Caco-2 (cell line): ENCODE measurements at regions not wholly inside any gene's neighbourhood (a gene's known extent, or its start where the extent isn't known, plus 50 kb on each side); places are given as distances from the start of the nearest gene placed in this dataset.

Source experiments
- BruUV-seq: library from RNA; stranded (reverse); fragments of 400-500 nt; replicated peaks from 2 replicates; lab custom pipeline; 2021; lab: Mats Ljungman, UMichigan
- CTCF ChIA-PET: fragments of 300-600 bp; sonication (Branson Sonifier 250); formaldehyde crosslinking; loops from one replicate; lab custom pipeline; 2022; ENCODE audit warnings: antibody characterized with exemption; lab: Charles Lee
- POLR2A ChIA-PET: fragments of 300-600 bp; sonication (Branson Sonifier 250); formaldehyde crosslinking; loops from one replicate; lab custom pipeline; 2022; ENCODE audit warnings: antibody characterized with exemption; lab: Charles Lee
- DNase-seq, 2 experiments: peaks; one replicate each; pipeline versions ENCODE4 v3.0.0 to v3.0.0-alpha.2; 2020 to 2022
- H3K27me3 ChIP-seq: replicated peaks from 2 replicates; pipeline ENCODE4 v1.6.0; 2011; ENCODE audit warnings: low read length; ENCODE audit not compliant: control insufficient read depth, insufficient read depth
- H3K36me3 ChIP-seq: 2 replicates; pipeline ENCODE4 v1.5.1; 2011; ENCODE audit warnings: low read length; ENCODE audit not compliant: control insufficient read depth, insufficient read depth
- H3K4me1 ChIP-seq: fragments of 250-450 bp; sonication (Bioruptor Pico); 2 replicates; pipeline ENCODE4 v1.5.1; 2020; ENCODE audit warnings: mild to moderate bottlenecking
- H3K4me3 ChIP-seq: 2 replicates; pipeline ENCODE4 v1.5.1; 2011; ENCODE audit warnings: low read depth, mild to moderate bottlenecking, control low read depth, low read length
- H3K9me3 ChIP-seq: fragments of 250-450 bp; sonication (Bioruptor Pico); 2 replicates; pipeline ENCODE4 v1.5.1; 2020; ENCODE audit warnings: mild to moderate bottlenecking, moderate library complexity
- H3K27ac Mint-ChIP-seq: one replicate; pipeline ENCODE4 v1.8.0; 2022; ENCODE audit warnings: mixed read lengths; ENCODE audit not compliant: unreplicated experiment
- H3K27me3 Mint-ChIP-seq: one replicate; pipeline ENCODE4 v1.8.0; 2022; ENCODE audit warnings: mixed read lengths; ENCODE audit not compliant: insufficient read depth, unreplicated experiment
- H3K36me3 Mint-ChIP-seq: one replicate; pipeline ENCODE4 v1.8.0; 2022; ENCODE audit warnings: mild to moderate bottlenecking, mixed read lengths; ENCODE audit not compliant: insufficient read depth, unreplicated experiment
- H3K4me1 Mint-ChIP-seq: one replicate; pipeline ENCODE4 v1.8.0; 2022; ENCODE audit warnings: low read depth, mixed read lengths; ENCODE audit not compliant: unreplicated experiment
- H3K4me3 Mint-ChIP-seq: one replicate; pipeline ENCODE4 v1.8.0; 2022; ENCODE audit warnings: mild to moderate bottlenecking, moderate library complexity, mixed read lengths; ENCODE audit not compliant: unreplicated experiment
- H3K9me3 Mint-ChIP-seq: one replicate; pipeline ENCODE4 v1.8.0; 2022; ENCODE audit warnings: mixed read lengths; ENCODE audit not compliant: unreplicated experiment
- intact Hi-C: fragments of 100-400 bp; cut with micrococcal nuclease; formaldehyde crosslinking; loops from one replicate; pipeline ENCODE4 v1.10.0; 2022; ENCODE audit not compliant: unreplicated experiment
- TF ChIP-seq, protein P1 (sequence below), 2 experiments: fragments of 200-600 bp in 1 of 2; IDR thresholded peaks; 1 replicate in 1 of 2; 2 replicates in 1 of 2; pipeline versions ENCODE4 v1.5.1 to v1.8.0; 2011 to 2022; ENCODE audit warnings: antibody characterized with exemption in 1 of 2, control low read depth in 1 of 2, inconsistent platforms in 1 of 2, low read depth in 1 of 2, low read length in 1 of 2, mild to moderate bottlenecking in 1 of 2, moderate library complexity in 1 of 2; ENCODE audit not compliant: insufficient read depth in 1 of 2, severe bottlenecking in 1 of 2, unreplicated experiment in 1 of 2

GRCh38 chr4:75376543-75376942 is 137.7 kb downstream of the RCHY1 start:
- BruUV-seq, result no TSS peak
- DNase-seq, result no peak
- no peak overlapping the region for H3K27ac Mint-ChIP-seq
- H3K4me3 ChIP-seq, result no peak overlapping the region
- H3K36me3 Mint-ChIP-seq, result no peaks in the 10 kb centered on the region
- intact Hi-C loops, result no loop called here
- peaks cover 7% of the 10 kb centered on the region for H3K4me1 Mint-ChIP-seq
- no peaks in the 10 kb centered on the region for H3K27me3 Mint-ChIP-seq
- no peaks in the 10 kb centered on the region for H3K27me3 ChIP-seq
- ChIA-PET CTCF (no interaction called here), POLR2A (no interaction called here)
- H3K36me3 ChIP-seq, result no peaks in the 10 kb centered on the region
- H3K4me1 ChIP-seq, result peaks cover 10% of the 10 kb centered on the region
- no peak overlapping the region for H3K4me3 Mint-ChIP-seq
- TF ChIP-seq, protein P1, sequence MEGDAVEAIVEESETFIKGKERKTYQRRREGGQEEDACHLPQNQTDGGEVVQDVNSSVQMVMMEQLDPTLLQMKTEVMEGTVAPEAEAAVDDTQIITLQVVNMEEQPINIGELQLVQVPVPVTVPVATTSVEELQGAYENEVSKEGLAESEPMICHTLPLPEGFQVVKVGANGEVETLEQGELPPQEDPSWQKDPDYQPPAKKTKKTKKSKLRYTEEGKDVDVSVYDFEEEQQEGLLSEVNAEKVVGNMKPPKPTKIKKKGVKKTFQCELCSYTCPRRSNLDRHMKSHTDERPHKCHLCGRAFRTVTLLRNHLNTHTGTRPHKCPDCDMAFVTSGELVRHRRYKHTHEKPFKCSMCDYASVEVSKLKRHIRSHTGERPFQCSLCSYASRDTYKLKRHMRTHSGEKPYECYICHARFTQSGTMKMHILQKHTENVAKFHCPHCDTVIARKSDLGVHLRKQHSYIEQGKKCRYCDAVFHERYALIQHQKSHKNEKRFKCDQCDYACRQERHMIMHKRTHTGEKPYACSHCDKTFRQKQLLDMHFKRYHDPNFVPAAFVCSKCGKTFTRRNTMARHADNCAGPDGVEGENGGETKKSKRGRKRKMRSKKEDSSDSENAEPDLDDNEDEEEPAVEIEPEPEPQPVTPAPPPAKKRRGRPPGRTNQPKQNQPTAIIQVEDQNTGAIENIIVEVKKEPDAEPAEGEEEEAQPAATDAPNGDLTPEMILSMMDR (IDR thresholded peaks at IDR 0.05; ENCODE audit: insufficient read depth in 1 of 2, low read depth in 1 of 2, low read length in 1 of 2, severe bottlenecking in 1 of 2, unreplicated experiment in 1 of 2), result no peak
- 0 out of 2 replicates have a peak, but pooled peaks cover 5% of the 10 kb centered on the region for H3K9me3 ChIP-seq
- H3K9me3 Mint-ChIP-seq, result no peaks in the 10 kb centered on the region

DNA sequence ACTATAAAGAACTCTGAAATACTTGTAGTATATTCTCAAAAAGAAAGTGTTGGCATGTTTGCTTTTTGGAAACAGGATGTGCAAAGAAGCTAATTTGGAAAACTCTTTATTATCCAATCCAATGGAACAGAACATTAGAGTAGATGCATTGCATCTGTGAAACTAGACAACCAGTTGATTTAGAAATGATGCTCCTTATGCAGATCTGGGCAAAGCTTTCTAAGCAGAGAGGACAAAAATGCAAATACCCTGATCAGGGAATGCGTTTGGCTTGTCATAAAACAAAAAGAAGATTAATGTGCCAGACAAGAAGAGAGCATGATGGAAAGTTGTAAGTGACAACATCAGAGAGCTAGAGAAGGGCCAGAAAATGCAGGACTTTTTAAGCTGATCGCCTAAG is 142.3 kb downstream of the RCHY1 start:
- Mint-ChIP-seq H3K27me3 (peaks cover 10% of the 10 kb centered on the region), H3K9me3 (no peaks in the 10 kb centered on the region), H3K27ac (no peak overlapping the region), H3K4me3 (no peak overlapping the region), H3K4me1 (peaks cover 7% of the 10 kb centered on the region), H3K36me3 (no peaks in the 10 kb centered on the region)
- no peaks in the 10 kb centered on the region for H3K9me3 ChIP-seq
- no peaks in the 10 kb centered on the region for H3K27me3 ChIP-seq
- H3K4me3 ChIP-seq, result no peak overlapping the region
- peaks cover 10% of the 10 kb centered on the region for H3K4me1 ChIP-seq
- no TSS peak for BruUV-seq
- no peaks in the 10 kb centered on the region for H3K36me3 ChIP-seq
- ChIA-PET CTCF (no interaction called here), POLR2A (no interaction called here)
- TF ChIP-seq, protein P1 (IDR thresholded peaks at IDR 0.05; ENCODE audit: insufficient read depth in 1 of 2, low read depth in 1 of 2, low read length in 1 of 2, severe bottlenecking in 1 of 2, unreplicated experiment in 1 of 2), result no peak
- intact Hi-C loops, result no loop called here
- DNase-seq, result no peak

DNA sequence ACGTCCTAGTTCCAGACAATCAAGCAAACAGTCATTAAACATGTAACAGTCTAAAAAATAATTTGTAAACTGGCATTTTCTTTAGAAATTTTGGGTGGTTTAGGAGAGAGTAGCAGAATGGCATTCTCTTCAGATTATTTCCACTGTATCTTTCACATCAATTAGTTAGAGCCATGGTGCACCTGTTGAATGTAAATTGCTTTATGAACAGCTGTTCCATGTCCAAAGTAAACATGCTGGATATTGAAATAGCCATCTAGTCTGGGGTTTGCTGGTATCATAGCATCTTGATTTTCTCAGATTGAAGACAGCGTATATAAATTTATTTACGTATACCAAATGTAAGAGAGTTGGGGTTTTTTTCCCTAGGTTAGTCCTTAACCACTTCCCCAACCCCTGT is 143.6 kb downstream of the RCHY1 start:
- H3K4me3 ChIP-seq, result no peak overlapping the region
- Mint-ChIP-seq H3K27me3 (peaks cover 10% of the 10 kb centered on the region), H3K4me3 (no peak overlapping the region), H3K27ac (no peak overlapping the region), H3K4me1 (no peaks in the 10 kb centered on the region), H3K9me3 (no peaks in the 10 kb centered on the region), H3K36me3 (no peaks in the 10 kb centered on the region)
- no TSS peak for BruUV-seq
- no peaks in the 10 kb centered on the region for H3K9me3 ChIP-seq
- H3K4me1 ChIP-seq, result no peaks in the 10 kb centered on the region
- ChIA-PET CTCF (no interaction called here), POLR2A (no interaction called here)
- intact Hi-C loops, result no loop called here
- H3K36me3 ChIP-seq, result no peaks in the 10 kb centered on the region
- DNase-seq, result no peak
- TF ChIP-seq, protein P1 (IDR thresholded peaks at IDR 0.05; ENCODE audit: insufficient read depth in 1 of 2, low read depth in 1 of 2, low read length in 1 of 2, severe bottlenecking in 1 of 2, unreplicated experiment in 1 of 2), result no peak
- H3K27me3 ChIP-seq, result no peaks in the 10 kb centered on the region
